Left renal pelvis (tissue), 4 donors: ENCODE measurements at regions not wholly inside any gene's neighbourhood (a gene's known extent, or its start where the extent isn't known, plus 50 kb on each side); places are given as distances from the start of the nearest gene placed in this dataset.
"Not testable (repeated sequence)": the region's sequence is repeated elsewhere in the genome, so short reads cannot be mapped to it uniquely, and the experiment has no call there.

Experiments used
- DNase-seq, 4 donors: peaks; one replicate each; pipeline ENCODE4 v3.0.0-alpha.2; 2013; ENCODE audit warnings: low read depth in 4 of 4, low spot score in 3 of 4

DNA sequence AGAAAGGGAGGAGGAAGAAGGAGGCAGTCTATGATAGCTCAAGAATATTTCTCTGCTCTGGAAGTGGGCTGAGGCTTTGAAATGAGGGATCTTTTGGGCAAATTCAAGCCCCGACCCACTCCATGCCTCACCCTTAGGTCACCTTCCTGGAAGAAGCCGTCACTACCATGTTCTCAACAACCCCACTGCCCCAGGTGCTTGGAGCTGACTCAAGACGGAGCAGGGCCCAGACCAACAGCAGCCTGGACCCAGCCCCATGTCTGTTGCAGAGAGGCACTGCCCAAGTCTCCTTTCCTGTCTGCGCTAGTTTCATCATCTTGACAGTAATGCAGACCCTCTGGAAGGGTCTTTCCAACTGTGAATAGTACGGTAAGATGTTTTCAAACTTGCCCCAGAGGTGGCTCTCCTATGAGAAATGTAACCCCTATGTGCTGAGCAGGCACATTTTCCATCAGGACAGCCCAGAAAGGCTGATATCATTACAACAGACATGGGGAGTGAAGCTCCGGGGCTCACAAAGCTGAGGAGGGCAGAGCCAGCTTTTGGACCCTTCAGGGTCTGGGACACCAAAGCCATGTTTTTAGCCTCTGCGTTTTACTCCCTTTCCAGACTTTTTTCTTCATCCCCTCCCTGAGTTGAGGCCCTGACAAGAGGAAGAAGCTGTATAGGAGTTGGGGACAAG is 128.2 kb upstream of the LARP1 start:
- DNase-seq: no peak

DNA sequence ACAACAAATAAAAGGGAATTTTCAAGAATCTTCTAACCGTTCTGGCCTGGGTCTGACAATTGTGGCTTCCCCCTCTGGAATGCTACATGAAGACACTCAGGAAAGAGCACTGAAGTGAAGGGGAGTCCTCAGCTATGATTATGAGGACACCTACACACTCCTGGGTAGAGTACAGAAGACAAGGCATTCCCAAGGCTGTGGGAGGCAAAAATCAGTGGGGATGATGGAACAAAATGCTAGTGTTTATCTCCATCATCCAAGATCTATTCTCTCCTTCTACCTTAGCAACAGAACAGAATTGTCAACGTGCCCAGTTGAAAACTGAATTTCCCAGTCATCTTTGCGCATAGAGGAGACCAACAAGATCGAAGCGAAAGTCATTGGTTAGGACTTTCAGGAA is 130.1 kb upstream of the LARP1 start:
- DNase-seq: no peak

DNA sequence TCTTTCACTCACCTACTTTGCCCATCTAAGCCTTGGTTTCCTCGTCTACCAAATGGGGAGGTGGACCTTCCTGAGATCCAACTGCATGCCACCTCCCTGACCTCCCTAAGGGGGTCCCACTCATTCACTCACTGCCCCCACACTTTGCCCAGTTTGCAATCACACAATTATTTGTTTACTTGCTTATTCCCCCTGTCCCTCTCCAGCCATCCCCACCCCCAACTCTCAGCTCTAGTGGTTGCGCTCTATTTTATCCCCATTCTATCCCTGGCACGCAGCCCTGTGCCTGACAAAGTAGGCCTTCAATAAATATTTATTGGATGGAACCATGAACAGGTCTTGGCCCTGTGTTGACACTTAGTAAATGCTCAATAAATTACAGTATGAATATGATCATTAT is 130.8 kb upstream of the LARP1 start:
- DNase-seq: no peak

DNA sequence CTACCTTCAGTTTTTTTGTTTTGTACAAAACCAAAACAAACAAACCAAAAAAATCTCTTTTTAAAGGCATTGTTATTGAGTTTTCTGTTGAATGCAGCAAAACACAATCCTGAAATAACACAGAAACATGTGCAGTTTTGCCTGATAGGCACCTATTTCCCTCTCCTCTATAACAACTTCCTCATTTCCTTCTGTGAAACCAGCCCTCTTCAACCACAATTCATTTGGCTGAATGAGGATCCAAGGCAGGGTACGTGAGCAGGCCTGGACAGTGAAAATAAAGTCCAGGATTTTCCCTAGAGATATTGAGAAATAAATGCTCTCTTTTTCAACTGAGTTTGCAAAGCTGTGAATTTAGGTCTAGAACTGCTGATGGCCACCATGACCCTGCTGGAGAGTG is 134.8 kb upstream of the LARP1 start:
- DNase-seq: no peak

DNA sequence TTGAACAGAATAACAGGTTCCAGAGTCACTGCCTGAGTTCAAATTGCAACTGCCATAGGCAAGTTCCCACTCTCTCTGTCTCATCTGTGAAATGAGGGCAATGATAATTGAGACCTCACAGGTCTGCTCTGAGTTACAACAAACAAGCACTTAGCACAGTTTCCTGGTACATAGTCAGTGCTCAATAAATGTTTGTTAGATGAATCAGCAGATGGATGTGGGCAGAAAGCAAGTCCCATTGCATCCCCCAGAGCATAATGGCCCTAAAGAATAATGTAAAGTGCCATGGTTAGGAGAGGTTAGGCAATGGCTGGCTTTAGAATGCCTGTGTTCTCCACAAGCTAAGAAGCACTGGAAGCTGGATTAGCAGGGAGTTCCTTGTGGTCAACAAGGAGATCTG is 136.5 kb upstream of the LARP1 start:
- no peak for DNase-seq

DNA sequence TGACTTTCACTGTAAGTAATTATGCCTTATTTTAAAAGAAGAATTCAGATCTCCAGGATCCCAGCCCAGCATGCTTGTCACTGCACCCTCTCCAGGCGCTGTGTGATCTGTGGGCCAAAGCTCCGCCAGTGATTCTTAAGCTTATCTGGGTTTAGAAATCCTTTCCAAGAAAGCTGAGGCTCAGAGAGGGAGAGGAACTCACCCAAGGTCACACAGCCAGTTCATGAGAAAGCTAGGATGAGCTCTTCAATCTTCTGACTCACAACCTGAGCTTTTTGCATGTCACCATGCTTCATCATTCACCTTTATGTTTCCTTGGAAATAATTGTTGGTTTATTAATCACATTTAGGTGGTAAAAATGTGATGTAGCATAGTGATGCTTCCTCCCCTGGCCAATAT is 136.6 kb upstream of the HAND1 start:
- DNase-seq: no peak

DNA sequence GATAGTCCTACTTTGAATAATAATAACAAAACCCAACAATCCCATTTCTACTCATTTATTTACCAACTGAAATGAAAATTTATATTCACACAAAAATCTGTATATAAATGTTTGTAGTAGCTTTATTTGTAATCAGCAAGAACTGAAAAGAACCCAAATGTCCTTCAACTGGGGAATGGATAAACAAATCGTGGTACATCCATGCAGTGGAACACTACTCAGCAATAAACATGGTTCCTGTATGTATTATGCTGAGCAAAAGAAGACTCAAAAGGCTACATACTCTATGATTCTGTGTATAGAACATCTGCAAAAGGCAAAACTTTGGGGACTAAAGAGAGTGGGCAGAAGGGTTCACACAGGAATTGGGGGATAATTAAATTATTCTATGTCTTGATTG is 136.1 kb upstream of the HAND1 start:
- no peak for DNase-seq

DNA sequence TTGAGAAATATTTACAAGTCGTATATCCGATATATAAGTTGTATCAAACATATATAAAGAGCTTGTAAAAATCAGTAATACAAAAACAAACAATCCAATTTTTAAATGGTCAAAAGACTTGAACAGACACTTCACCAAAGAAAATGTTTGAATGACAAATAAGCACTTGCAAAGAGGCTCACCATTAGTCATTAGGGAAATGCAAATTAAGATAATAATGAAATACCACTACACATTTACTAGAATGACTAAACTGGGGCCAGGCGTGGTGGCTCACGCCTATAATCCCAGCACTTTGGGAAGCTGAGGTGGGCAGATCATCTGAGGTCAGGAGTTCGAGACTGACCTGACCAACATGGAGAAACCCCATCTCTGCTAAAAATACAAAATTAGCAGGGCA is 134.6 kb upstream of the HAND1 start:
- no peak for DNase-seq

DNA sequence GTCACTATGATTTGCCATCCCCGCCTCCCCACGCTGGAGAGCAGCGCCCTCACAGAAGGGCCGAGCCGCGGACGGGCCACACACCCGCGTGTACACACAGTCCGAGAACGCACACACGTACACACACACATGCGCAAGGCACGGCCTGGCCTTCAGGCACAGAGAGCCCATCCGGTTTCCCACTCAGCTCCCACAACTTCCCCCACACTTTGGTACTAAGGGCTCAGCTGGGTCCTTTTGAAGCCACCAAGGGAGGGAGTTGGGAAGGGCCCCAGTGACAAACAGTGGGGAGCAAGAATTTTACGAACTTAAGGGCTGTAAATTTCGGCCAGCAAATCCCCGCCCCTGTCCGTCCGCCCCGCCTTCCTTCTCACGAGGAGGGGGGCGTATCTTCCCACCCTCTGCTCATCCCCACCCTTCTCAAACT is 133.3 kb upstream of the HAND1 start:
- no peak for DNase-seq

DNA sequence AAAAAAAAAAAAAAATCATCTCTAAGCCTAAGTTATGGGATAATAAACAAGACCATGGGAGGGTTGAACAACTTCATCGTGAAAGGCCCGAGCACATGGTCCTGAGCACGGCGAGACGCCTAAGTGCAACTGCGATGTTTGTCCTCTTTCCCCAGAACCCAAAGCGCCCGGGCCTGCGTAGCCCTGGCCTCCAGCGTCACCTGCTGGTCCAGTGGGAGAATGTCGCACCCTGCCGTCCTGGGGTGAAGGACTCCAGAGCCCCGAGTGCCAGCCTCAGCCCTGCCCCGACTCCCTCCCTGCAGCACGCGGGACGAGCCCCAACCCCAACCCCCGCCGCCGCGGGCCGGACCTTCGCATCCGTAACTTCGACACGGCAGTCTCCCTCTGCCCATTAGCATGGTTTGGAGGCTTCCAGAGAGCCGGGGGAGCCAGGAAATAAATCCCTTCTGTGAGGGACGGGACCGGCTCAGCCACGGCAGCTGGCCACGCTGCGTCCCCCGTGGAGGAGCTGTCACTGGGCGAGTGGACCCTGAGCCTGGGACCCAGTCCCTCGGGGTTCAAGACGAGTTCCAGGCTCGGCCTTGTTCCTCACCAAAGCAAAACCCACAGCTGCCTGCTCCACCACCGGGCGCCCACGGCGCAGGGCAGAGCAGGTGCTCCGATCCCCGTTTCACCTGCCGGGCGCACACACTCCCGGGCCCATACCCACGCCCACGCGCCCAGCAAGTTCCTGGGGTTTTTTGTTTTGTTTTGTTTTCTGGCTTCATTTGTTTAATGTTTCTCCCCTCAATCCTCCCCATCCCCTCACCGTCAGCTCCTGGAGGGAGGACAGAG is 132.5 kb upstream of the HAND1 start:
- DNase-seq: peak; percentile 38 to 51 (median 43)

DNA sequence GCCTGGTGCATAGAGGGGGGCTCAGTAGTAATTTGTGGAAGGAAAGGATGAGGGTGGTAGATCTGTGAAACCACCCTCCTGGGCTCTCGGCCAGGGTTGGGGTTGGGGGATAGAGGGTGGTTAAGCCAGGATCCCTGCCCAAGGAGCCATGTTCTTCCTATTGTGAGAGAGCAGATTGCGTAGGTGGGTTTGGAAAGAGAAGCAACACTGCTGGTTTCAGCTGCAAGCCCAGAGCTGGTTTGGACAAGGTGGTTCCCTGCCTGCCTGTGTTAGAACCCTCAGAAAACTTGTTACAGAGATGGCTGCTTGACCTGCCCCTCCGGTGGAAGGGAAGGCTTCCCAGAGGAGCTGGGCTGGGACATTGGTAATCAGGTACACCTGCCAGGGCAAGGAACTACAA is 131.2 kb upstream of the HAND1 start:
- DNase-seq: no peak

DNA sequence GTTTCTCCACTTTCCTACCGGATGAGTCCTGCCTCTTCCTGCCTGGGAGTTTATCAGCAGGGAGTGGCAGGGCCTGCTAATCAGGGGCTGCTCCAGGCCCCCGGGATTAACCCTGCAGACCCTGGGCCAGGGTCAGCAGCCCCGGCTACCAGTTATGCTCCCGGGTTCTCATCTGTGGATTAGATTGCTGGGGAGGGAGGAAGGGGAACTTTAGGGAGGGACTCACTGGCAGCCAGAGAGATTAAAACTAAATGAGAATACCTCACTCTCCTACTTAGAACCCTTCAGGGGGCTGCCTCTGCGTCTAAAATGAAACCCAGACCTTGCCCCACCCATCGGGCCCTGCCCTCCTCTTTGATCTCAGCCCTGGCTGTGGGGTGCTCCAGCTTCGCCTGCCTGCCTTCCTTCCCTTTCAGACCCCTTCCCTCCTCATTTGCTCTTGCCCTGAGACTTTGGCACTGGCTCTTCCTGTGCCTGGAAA is 130.5 kb upstream of the HAND1 start:
- DNase-seq: no peak

DNA sequence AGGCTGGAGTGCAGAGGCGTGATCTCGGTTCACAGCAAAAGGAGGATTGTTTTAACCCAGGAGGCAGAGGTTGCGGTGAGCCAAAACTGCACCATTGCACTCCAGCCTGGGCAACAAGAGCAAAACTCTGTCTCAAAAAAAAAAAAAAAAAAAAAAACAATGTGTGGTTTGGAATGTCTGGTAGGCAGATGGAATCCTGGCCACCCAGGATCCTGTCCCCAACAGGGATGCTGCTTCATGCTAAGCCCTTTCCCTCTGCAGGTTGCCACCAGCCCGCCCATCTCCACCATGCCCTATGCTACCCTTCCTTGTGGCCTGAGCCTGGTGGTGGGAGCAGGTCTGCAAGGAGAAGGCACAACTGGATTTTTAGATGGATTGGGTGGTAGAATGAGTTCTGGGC is 129.7 kb upstream of the HAND1 start:
- DNase-seq: no peak

DNA sequence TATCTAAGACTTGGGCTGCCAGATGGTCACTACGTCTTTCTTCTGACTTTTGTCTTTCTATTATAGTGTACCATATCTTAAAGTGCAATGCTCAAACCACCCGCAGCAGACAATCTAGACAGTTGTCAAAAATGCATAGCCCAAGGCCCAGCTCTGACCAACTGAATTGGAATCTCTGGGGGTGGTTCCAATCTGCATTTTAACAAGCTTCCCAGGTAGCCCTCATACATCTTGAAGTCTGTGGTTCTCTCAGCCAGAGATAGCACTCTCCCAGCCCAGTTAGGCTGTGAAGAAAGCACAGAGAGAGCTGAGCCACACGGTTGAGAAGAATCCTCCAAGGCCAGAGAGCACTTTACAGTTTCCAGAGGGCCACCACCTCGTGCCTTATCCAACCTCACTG is 128.2 kb upstream of the HAND1 start:
- no peak for DNase-seq

DNA sequence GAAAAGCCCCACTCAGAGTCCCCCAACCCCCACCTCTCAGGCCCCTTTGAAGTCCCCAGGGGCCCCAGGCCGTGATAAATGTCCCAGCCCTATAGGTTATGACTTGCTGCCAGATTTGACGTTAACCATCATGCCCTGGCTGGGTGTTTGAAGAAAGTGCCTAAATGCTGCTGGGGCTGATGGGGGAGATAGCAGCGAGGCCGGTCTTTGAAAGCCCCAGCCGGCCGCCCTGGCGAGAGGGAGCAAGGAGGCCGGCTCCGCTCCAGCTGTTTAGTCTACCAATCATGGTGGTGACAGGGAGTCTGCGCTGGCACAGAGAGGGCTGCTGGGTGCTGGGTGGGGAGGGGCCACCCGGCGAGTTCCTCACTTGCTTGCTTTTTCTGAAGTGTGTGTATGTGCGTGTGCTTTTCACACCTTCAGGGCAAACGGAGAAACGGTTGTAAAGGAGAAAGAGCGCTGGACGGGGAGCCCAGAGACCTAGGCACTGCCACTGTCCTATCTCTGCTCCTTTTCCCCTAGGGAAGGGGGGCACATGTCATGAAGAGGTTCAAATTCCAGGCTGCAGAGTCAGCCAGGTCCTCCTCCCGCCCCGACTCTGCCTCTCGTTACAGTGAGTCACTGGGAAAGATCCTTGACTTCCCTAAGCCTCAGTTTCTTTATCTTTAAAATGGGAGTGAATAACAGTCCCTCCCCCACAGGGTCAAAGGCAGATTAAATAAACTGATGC is 126.1 kb upstream of the HAND1 start:
- peak in 1 of 4 donors; percentile 17 for DNase-seq

DNA sequence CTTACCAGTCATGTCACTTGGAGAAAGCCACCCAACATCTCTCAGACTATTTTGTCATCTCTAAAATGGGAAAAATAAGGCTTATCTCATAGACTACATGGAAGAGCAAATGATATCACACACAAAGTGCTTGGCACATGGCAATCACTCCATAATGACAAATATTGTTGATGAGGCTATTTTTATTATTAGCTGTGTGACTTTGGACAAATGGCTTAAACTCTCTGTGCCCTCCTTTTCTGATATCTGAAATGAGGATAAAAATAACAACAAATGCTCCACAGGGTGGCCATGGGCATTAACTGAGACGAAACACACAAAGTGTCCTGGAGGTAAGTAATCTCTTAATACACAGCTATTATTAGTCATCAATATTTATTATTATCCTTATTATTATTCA is 125.5 kb upstream of the HAND1 start:
- no peak for DNase-seq

DNA sequence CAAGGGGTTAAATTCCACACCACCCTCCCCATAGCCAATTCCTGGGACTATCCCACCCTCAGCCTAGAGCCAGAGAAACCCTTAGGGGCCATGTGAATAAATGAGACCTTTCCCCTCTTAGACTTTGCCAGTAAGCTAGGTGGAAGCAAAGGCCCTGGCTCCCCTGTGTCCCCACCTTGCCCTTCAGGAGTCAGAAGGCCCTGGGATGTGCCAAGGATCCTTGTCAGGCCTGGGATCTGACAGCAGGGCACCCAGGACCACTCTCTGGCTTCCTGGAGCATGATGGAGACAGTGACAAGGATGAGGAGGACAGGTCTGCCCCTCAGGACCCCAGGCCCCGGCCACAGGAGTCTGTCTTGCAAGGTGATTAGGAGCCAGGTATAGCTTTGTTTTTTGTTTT is 125.0 kb upstream of the HAND1 start:
- no peak for DNase-seq

DNA sequence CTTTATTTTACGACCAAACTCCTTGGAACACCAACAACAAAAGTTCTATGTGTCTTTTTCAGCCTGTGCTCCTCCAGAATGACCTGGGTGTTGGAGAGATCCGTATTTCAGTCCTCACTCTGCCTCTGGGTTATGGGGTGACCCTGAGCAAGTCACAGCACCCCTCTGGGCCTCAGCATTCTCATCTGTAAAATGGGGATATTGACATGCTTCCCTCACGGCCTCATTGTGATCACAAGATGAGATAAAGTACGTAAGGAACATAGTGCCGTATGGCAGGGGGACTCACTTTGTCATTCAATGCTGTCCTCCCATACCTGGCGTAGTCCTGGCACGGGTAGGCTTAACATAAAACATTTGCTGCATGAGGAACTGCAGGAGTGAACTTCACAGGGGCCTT is 123.0 kb upstream of the HAND1 start:
- no peak for DNase-seq

DNA sequence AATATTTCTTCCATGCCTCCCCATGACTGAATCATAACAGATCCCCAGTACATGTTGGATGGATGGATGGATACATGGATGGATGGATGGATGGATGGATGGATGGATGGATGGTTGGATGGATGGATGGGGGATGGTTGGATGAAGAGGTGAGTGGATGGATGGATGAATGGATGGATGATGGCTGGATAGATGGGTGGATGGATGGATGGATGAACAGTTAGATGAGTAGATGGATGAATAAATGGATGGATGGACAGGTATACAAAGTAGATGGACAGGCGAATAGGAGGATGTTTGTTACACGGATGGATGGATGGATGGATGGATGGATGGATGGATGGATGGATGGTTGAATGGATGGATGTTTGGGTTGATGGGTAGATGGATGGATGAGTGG is 120.0 kb upstream of the HAND1 start:
- DNase-seq: no peak

DNA sequence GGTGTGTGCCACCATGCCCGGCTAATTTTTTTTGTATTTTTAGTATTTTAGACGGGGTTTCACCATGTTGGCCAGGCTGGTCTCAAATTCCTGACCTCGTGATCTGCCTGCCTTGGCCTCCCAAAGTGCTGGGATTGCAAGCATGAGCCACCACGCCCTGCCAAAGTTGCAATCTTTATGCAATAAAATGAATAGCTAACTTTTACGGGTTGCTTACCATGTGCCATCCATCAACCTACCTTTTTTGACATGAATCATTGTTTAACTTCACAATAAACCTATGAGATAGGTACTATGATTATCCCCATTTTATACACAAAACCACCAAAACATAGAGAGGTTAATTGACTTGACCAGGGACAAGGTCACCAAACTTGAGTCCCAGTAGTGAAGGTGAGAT is 118.8 kb upstream of the HAND1 start:
- not testable (repeated sequence) for DNase-seq

DNA sequence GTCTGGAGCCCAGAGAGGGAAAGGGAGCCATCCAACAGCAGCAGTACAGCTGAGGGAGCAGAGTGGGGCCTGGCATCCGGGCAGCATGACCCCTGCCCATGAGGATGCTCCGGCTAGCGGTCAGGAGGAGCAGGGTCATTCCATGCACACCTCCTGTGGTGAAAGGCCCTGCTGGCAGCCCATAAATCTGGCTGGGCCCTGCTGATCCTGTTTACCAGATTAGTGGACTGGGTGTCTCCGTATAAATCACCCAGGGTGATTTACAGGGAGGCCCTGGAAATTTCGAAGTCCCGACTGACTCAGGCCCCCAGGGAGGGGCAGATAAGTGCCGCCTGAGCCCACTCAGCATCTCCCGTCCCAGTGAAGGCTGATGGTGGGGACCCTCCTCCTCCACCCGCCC is 117.6 kb upstream of the HAND1 start:
- no peak for DNase-seq

DNA sequence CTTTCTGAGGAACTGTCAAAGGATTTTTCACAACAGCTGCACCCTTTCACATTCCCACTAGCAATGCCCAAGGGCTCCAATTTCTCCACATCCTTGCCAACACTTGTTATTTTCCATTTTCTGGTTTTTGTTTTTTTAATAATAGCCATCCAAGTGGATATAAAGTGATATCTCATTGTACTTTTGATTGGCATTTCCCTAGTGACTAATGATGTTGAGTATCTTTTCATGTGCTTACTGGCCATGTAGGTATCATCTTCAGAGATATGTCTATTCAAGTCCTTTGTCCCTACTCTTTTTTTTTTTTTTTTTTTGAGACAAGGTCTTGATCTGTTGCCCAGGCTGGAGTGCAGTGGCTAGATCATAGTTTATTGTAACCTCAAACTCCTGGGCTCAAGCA is 115.8 kb upstream of the HAND1 start:
- DNase-seq: no peak
